HCT116 (cell line): ENCODE measurements at regions not wholly inside any gene's neighbourhood (a gene's known extent, or its start where the extent isn't known, plus 50 kb on each side); places are given as distances from the start of the nearest gene placed in this dataset.

Experiments used
- ATAC-seq: fragments of 200-7000 bp; cut with Tn5 transposase; 2 replicates; pipeline ENCODE4 v1.9.1; 2020; ENCODE audit warnings: mild to moderate bottlenecking, moderate library complexity
- BruUV-seq: library from RNA; stranded (reverse); fragments of 400-500 nt; replicated peaks from 2 replicates; lab custom pipeline; 2021; lab: Mats Ljungman, UMichigan
- CTCF ChIA-PET: fragments of 300-600 bp; sonication (Branson Sonifier 250); formaldehyde crosslinking; loops from one replicate; lab custom pipeline; 2021; ENCODE audit warnings: antibody characterized with exemption; lab: Charles Lee
- POLR2A ChIA-PET: fragments of 300-600, 350-600 bp; sonication (Branson Sonifier 250); formaldehyde crosslinking; loops from one replicate; lab custom pipeline; 2021; ENCODE audit warnings: antibody characterized with exemption; lab: Charles Lee
- RAD21 ChIA-PET, 2 experiments: fragments of 300-600 bp; sonication (Branson Sonifier 250); formaldehyde crosslinking; loops; one replicate each; lab custom pipeline; 2023; ENCODE audit warnings: low total read pairs in 2 of 2; ENCODE audit not compliant: uncharacterized antibody in 2 of 2, unreplicated experiment in 2 of 2, low non-redundant PET in 1 of 2; lab: Charles Lee
- DNase-seq: peaks from one replicate; pipeline ENCODE4 v3.0.0-alpha.2; 2010; ENCODE audit warnings: low read depth, low spot score
- H2AFZ ChIP-seq: fragments of 200-600 bp; shearing (Covaris generic), sonication (generic); 2 replicates; pipeline ENCODE4 v1.6.1; 2017; ENCODE audit warnings: low read depth, mixed run types, mixed read lengths, antibody characterized with exemption, low read length; ENCODE audit not compliant: poor library complexity, severe bottlenecking
- H3K27ac ChIP-seq: 2 replicates; pipeline ENCODE4 v1.5.1; 2012; ENCODE audit warnings: low read depth, low read length
- H3K27me3 ChIP-seq: fragments of 200-600 bp; sonication (generic); 2 replicates; pipeline ENCODE4 v1.6.1; 2016; ENCODE audit warnings: mixed run types, low read length, mixed read lengths; ENCODE audit not compliant: insufficient read depth
- H3K36me3 ChIP-seq, 2 experiments: fragments of 200-500 bp in 1 of 2; fragments of 200-600 bp in 1 of 2; sonication (Bioruptor generic) in 1 of 2; sonication (generic) in 1 of 2; 2 replicates each; pipeline versions ENCODE4 v1.5.1 to v1.6.1; 2014 to 2016; ENCODE audit warnings: low read length in 2 of 2, inconsistent platforms in 1 of 2, mixed read lengths in 1 of 2, mixed run types in 1 of 2; ENCODE audit not compliant: insufficient read depth in 2 of 2, control insufficient read depth in 1 of 2
- H3K4me1 ChIP-seq, 2 experiments: fragments of 200-600 bp in 1 of 2; sonication (generic) in 1 of 2; 2 replicates each; pipeline versions ENCODE4 v1.5.1 to v1.6.1; 2012 to 2017; ENCODE audit warnings: low read length in 2 of 2, inconsistent platforms in 1 of 2, mild to moderate bottlenecking in 1 of 2, mixed read lengths in 1 of 2, mixed run types in 1 of 2, moderate library complexity in 1 of 2; ENCODE audit not compliant: insufficient read depth in 2 of 2, control insufficient read depth in 1 of 2
- H3K4me2 ChIP-seq: fragments of 200-600 bp; sonication (generic); 2 replicates; pipeline ENCODE4 v1.6.1; 2017; ENCODE audit warnings: mixed run types, low read length, mixed read lengths
- H3K4me3 ChIP-seq, 2 experiments: fragments of 200-600 bp in 1 of 2; sonication (generic) in 1 of 2; replicated peaks in 1 of 2; 2 replicates each; pipeline ENCODE4 v1.5.1; 2011 to 2016; ENCODE audit warnings: low read length in 2 of 2, control low read depth in 1 of 2, low read depth in 1 of 2, mild to moderate bottlenecking in 1 of 2, mixed read lengths in 1 of 2, mixed run types in 1 of 2
- H3K79me2 ChIP-seq: fragments of 200-600 bp; sonication (generic); 2 replicates; pipeline ENCODE4 v1.6.1; 2017; ENCODE audit warnings: mild to moderate bottlenecking, mixed run types, low read length, moderate library complexity, mixed read lengths; ENCODE audit not compliant: insufficient read depth
- H3K9ac ChIP-seq: fragments of 200-600 bp; sonication (generic); 2 replicates; pipeline ENCODE4 v1.6.1; 2016; ENCODE audit warnings: low read length, mixed read lengths
- H3K9me2 ChIP-seq: fragments of 200-600 bp; sonication (generic), shearing (Covaris generic); 2 replicates; pipeline ENCODE4 v1.6.1; 2017; ENCODE audit warnings: mixed run types, mild to moderate bottlenecking, moderate library complexity; ENCODE audit not compliant: insufficient read depth
- H3K9me3 ChIP-seq, 2 experiments: fragments of 200-500 bp in 1 of 2; fragments of 200-600 bp in 1 of 2; sonication (Bioruptor generic) in 1 of 2; sonication (generic) in 1 of 2; 2 replicates each; pipeline ENCODE4 v1.6.1; 2014 to 2017; ENCODE audit warnings: low read length in 2 of 2, mixed read lengths in 2 of 2, inconsistent platforms in 1 of 2, low read depth in 1 of 2, mild to moderate bottlenecking in 1 of 2, mixed run types in 1 of 2, moderate library complexity in 1 of 2; ENCODE audit not compliant: control insufficient read depth in 1 of 2, insufficient read depth in 1 of 2
- H4K20me1 ChIP-seq: fragments of 200-600 bp; sonication (generic), shearing (Covaris generic); 2 replicates; pipeline ENCODE4 v1.6.1; 2017; ENCODE audit warnings: mixed run types, mild to moderate bottlenecking, moderate library complexity; ENCODE audit not compliant: insufficient read depth
- CBX3 ChIP-seq: IDR thresholded peaks from 2 replicates; pipeline ENCODE4 v1.6.1; 2012; ENCODE audit warnings: low read depth
- CEBPB ChIP-seq: IDR thresholded peaks from 2 replicates; pipeline ENCODE4 v1.6.1; 2012; ENCODE audit warnings: low read depth
- CTCF ChIP-seq, 3 experiments: fragments of 200-600 bp in 1 of 3; sonication (generic) in 1 of 3; IDR thresholded peaks in 2 of 3; conservative IDR thresholded peaks in 1 of 3; 2 replicates each; pipeline ENCODE4 v1.5.1; 2012 to 2017; ENCODE audit warnings: low read depth in 2 of 3, low read length in 2 of 3, antibody characterized with exemption in 1 of 3, borderline replicate concordance in 1 of 3, control low read depth in 1 of 3, mild to moderate bottlenecking in 1 of 3, mixed read lengths in 1 of 3, mixed run types in 1 of 3, moderate library complexity in 1 of 3; ENCODE audit not compliant: insufficient read depth in 1 of 3
- EGR1 ChIP-seq: IDR thresholded peaks from 2 replicates; pipeline ENCODE4 v1.6.1; 2012; ENCODE audit warnings: low read depth
- ELF1 ChIP-seq: IDR thresholded peaks from 2 replicates; pipeline ENCODE4 v1.6.1; 2012; ENCODE audit warnings: low read depth, borderline replicate concordance
- EZH2 ChIP-seq: fragments of 200-600 bp; sonication (generic); IDR thresholded peaks from 2 replicates; pipeline ENCODE4 v1.6.1; 2017; ENCODE audit warnings: antibody characterized with exemption, mixed run types
- FOSL1 ChIP-seq: IDR thresholded peaks from 2 replicates; pipeline ENCODE4 v1.6.1; 2012; ENCODE audit warnings: low read depth
- MAX ChIP-seq: IDR thresholded peaks from 2 replicates; pipeline ENCODE4 v1.6.1; 2012
- RAD21 ChIP-seq: IDR thresholded peaks from 2 replicates; pipeline ENCODE4 v1.6.1; 2012; ENCODE audit warnings: low read depth, mild to moderate bottlenecking
- SP1 ChIP-seq: IDR thresholded peaks from 2 replicates; pipeline ENCODE4 v1.6.1; 2012; ENCODE audit warnings: low read depth
- SRF ChIP-seq: IDR thresholded peaks from 2 replicates; pipeline ENCODE4 v1.6.1; 2012; ENCODE audit warnings: low read depth
- YY1 ChIP-seq: IDR thresholded peaks from 2 replicates; pipeline ENCODE4 v1.6.1; 2011; ENCODE audit warnings: low read length, low read depth, moderate library complexity, mild to moderate bottlenecking; ENCODE audit not compliant: insufficient replicate concordance; ENCODE audit errors: extremely low read depth
- ZBTB33 ChIP-seq: IDR thresholded peaks from 2 replicates; pipeline ENCODE4 v1.6.1; 2011; ENCODE audit warnings: mild to moderate bottlenecking, low read length, moderate library complexity; ENCODE audit not compliant: insufficient replicate concordance; ENCODE audit errors: extremely low read depth
- ZFX ChIP-seq: fragments of 450-650 bp; IDR thresholded peaks from 2 replicates; pipeline ENCODE4 v1.6.1; 2017
- intact Hi-C: fragments of 100-400 bp; cut with micrococcal nuclease; formaldehyde crosslinking; loops from 2 replicates; pipeline ENCODE4 v1.10.0; 2022
- TF ChIP-seq, protein P1 (sequence below): IDR thresholded peaks from 2 replicates; pipeline ENCODE4 v1.6.1; 2012

- H3K79me2 ChIP-seq, result no peaks in the 10 kb centered on the region
- no peak overlapping the region for H3K4me3 ChIP-seq
- no peaks in the 10 kb centered on the region for H3K9me3 ChIP-seq
- DNase-seq, result no peak
- CTCF ChIA-PET, result no interaction called here
- POLR2A ChIA-PET, result no interaction called here
- H2AFZ ChIP-seq, result no peak overlapping the region
- no peak overlapping the region for H3K4me2 ChIP-seq
- H3K9ac ChIP-seq, result no peak overlapping the region
- intact Hi-C loops, result no loop called here
- ATAC-seq, result no peak
- no peaks in the 10 kb centered on the region for H3K36me3 ChIP-seq
- TF ChIP-seq, protein P1, sequence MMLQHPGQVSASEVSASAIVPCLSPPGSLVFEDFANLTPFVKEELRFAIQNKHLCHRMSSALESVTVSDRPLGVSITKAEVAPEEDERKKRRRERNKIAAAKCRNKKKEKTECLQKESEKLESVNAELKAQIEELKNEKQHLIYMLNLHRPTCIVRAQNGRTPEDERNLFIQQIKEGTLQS, result no peak
- no peak for TF ChIP-seq CBX3
- H3K4me1 ChIP-seq, result no peaks in the 10 kb centered on the region
- H4K20me1 ChIP-seq, result no peaks in the 10 kb centered on the region
- RAD21 ChIA-PET, result interaction anchor here in 1 of 2 experiments (0.5 kb wide), 1 partner anchor 69 kb away, joined by 3 read pairs; no protein-coding TSS in a partner anchor
- no TSS peak for BruUV-seq
- H3K27me3 ChIP-seq, result no peaks in the 10 kb centered on the region
- no peaks in the 10 kb centered on the region for H3K9me2 ChIP-seq
- no peak overlapping the region for H3K27ac ChIP-seq
Measured at GRCh38 chr20:53846640-53847039, 223.8 kb downstream of the BCAS1 start.

GRCh38 chr20:53845980-53846379 is 224.4 kb downstream of the BCAS1 start:
- Histone ChIP-seq H3K9ac (no peak overlapping the region), H3K27ac (no peak overlapping the region), H2AFZ (no peak overlapping the region), H3K27me3 (no peaks in the 10 kb centered on the region), H3K79me2 (no peaks in the 10 kb centered on the region), H4K20me1 (no peaks in the 10 kb centered on the region), H3K4me2 (no peak overlapping the region), H3K4me1 (no peaks in the 10 kb centered on the region)
- intact Hi-C loops, result no loop called here
- DNase-seq (no peak), ATAC-seq (no peak)
- ChIA-PET CTCF (no interaction called here), POLR2A (no interaction called here), RAD21 (interaction anchor here in 1 of 2 experiments (0.5 kb wide), 1 partner anchor 70 kb away, joined by 3 read pairs; no protein-coding TSS in a partner anchor)
- TF ChIP-seq ZFX (no peak), RAD21 (no peak), CEBPB (no peak), SRF (no peak), CTCF (IDR thresholded peaks at IDR 0.05 in 2 of 3, conservative IDR thresholded peaks at IDR 0.05 in 1 of 3; ENCODE audit: borderline replicate concordance in 1 of 3, insufficient read depth in 1 of 3, low read depth in 2 of 3, low read length in 2 of 3) (no peak), SP1 (no peak), ZBTB33 (no peak), EZH2 (no peak), YY1 (no peak), EGR1 (no peak), MAX (no peak), ELF1 (no peak), FOSL1 (no peak)
- TF ChIP-seq, all 23 proteins: peak for 0
- Histone ChIP-seq H3K9me3 (no peaks in the 10 kb centered on the region), H3K36me3 (no peaks in the 10 kb centered on the region), H3K4me3 (no peak overlapping the region), H3K9me2 (no peaks in the 10 kb centered on the region)
- no TSS peak for BruUV-seq
